Neural crest cell (in vitro differentiated cells): ENCODE measurements at regions not wholly inside any gene's neighbourhood (a gene's known extent, or its start where the extent isn't known, plus 50 kb on each side); places are given as distances from the start of the nearest gene placed in this dataset.

Experiments
- DNase-seq: peaks from one replicate; pipeline ENCODE4 v3.0.0; 2021; ENCODE audit warnings: low read depth, mixed read lengths, low spot score
- H3K27ac Mint-ChIP-seq: one replicate; pipeline ENCODE4 v1.8.0; 2021; ENCODE audit warnings: mild to moderate bottlenecking, mixed read lengths; ENCODE audit not compliant: unreplicated experiment
- H3K27me3 Mint-ChIP-seq: 2 replicates; pipeline ENCODE4 v1.8.0; 2021; ENCODE audit warnings: low read depth, mild to moderate bottlenecking, mixed read lengths
- H3K36me3 Mint-ChIP-seq: 2 replicates; pipeline ENCODE4 v1.8.0; 2021; ENCODE audit warnings: low read depth, mild to moderate bottlenecking, mixed read lengths
- H3K4me1 Mint-ChIP-seq: 2 replicates; pipeline ENCODE4 v1.8.0; 2021; ENCODE audit warnings: mixed read lengths
- H3K4me3 Mint-ChIP-seq: one replicate; pipeline ENCODE4 v1.8.0; 2021; ENCODE audit warnings: mild to moderate bottlenecking, mixed read lengths
- H3K9me3 Mint-ChIP-seq: 2 replicates; pipeline ENCODE4 v1.8.0; 2021; ENCODE audit warnings: mixed read lengths
- TF ChIP-seq, protein P1 (sequence below): fragments of 200-600 bp; sonication (generic); conservative IDR thresholded peaks from 2 replicates; pipeline ENCODE4 v1.5.0; 2021; ENCODE audit warnings: antibody characterized with exemption, mild to moderate bottlenecking

- DNase-seq, result no peak
- no peak overlapping the region for H3K27ac Mint-ChIP-seq
- no peaks in the 10 kb centered on the region for H3K27me3 Mint-ChIP-seq
- TF ChIP-seq, protein P1, sequence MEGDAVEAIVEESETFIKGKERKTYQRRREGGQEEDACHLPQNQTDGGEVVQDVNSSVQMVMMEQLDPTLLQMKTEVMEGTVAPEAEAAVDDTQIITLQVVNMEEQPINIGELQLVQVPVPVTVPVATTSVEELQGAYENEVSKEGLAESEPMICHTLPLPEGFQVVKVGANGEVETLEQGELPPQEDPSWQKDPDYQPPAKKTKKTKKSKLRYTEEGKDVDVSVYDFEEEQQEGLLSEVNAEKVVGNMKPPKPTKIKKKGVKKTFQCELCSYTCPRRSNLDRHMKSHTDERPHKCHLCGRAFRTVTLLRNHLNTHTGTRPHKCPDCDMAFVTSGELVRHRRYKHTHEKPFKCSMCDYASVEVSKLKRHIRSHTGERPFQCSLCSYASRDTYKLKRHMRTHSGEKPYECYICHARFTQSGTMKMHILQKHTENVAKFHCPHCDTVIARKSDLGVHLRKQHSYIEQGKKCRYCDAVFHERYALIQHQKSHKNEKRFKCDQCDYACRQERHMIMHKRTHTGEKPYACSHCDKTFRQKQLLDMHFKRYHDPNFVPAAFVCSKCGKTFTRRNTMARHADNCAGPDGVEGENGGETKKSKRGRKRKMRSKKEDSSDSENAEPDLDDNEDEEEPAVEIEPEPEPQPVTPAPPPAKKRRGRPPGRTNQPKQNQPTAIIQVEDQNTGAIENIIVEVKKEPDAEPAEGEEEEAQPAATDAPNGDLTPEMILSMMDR, result no peak
- no peaks in the 10 kb centered on the region for H3K36me3 Mint-ChIP-seq
- no peaks in the 10 kb centered on the region for H3K9me3 Mint-ChIP-seq
- no peaks in the 10 kb centered on the region for H3K4me1 Mint-ChIP-seq
- H3K4me3 Mint-ChIP-seq, result no peak overlapping the region
Observed at GRCh38 chr12:74751441-74751840, 213.8 kb downstream of the ATXN7L3B start.

DNA sequence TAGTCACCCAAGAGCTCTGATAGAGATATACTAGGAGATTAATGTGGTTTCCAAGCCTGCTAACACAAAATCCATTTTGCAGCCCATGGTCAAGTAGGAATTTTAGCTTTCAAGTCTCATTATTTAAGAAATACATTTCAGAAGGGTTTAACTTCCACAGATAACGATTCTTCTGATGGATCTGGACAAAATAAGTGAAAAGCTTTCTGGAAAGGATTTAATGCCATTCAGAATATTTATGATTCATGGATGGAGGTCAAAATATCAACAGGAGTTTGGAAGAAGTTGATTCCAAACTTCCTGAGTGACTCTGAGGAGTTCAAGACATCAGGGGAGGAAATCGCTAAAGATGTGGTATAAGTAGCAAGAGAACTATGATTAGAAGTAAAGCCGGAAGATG is 214.6 kb downstream of the ATXN7L3B start:
- Mint-ChIP-seq H3K27ac (no peak overlapping the region), H3K4me1 (no peaks in the 10 kb centered on the region), H3K36me3 (no peaks in the 10 kb centered on the region), H3K4me3 (no peak overlapping the region), H3K9me3 (peaks cover 2% of the 10 kb centered on the region), H3K27me3 (no peaks in the 10 kb centered on the region)
- DNase-seq, result no peak
- TF ChIP-seq, protein P1, result no peak

GRCh38 chr12:74770552-74770951 is 232.9 kb downstream of the ATXN7L3B start:
- no peak overlapping the region for H3K4me3 Mint-ChIP-seq
- H3K27me3 Mint-ChIP-seq, result peaks cover 4% of the 10 kb centered on the region
- no peak for DNase-seq
- no peak overlapping the region for H3K27ac Mint-ChIP-seq
- TF ChIP-seq, protein P1, result no peak
- H3K4me1 Mint-ChIP-seq, result no peaks in the 10 kb centered on the region
- no peaks in the 10 kb centered on the region for H3K36me3 Mint-ChIP-seq
- no peaks in the 10 kb centered on the region for H3K9me3 Mint-ChIP-seq

DNA sequence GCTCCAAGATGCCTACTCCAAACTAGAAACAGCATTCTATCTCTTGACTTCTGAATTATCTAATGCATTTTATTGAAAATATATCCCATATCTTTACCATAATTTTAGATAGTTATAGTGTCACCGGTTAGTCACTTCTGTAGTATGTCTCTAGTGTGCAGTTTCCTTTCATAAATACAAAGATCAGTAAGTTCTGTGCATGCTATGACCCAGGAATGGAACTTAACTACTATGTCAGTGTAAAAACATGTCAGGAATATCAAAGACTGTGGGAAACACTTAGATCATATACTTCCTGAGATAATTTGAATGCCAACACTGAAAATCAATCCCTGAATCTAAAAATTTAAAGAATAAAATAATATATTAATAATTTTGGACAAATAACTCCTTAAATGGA is 237.6 kb downstream of the ATXN7L3B start:
- Mint-ChIP-seq H3K36me3 (no peaks in the 10 kb centered on the region), H3K9me3 (no peaks in the 10 kb centered on the region), H3K4me1 (no peaks in the 10 kb centered on the region), H3K27me3 (no peaks in the 10 kb centered on the region), H3K27ac (no peak overlapping the region), H3K4me3 (no peak overlapping the region)
- DNase-seq, result no peak
- TF ChIP-seq, protein P1, result no peak

GRCh38 chr12:74776378-74776777 is 238.7 kb downstream of the ATXN7L3B start:
- TF ChIP-seq, protein P1, result no peak
- no peak for DNase-seq
- Mint-ChIP-seq H3K36me3 (no peaks in the 10 kb centered on the region), H3K4me3 (no peak overlapping the region), H3K4me1 (no peaks in the 10 kb centered on the region), H3K27me3 (no peaks in the 10 kb centered on the region), H3K9me3 (no peaks in the 10 kb centered on the region), H3K27ac (no peak overlapping the region)
